ENCODE measurements at regions not wholly inside any gene's neighbourhood (a gene's known extent, or its start where the extent isn't known, plus 50 kb on each side); places are given as distances from the start of the nearest gene placed in this dataset.

DNA sequence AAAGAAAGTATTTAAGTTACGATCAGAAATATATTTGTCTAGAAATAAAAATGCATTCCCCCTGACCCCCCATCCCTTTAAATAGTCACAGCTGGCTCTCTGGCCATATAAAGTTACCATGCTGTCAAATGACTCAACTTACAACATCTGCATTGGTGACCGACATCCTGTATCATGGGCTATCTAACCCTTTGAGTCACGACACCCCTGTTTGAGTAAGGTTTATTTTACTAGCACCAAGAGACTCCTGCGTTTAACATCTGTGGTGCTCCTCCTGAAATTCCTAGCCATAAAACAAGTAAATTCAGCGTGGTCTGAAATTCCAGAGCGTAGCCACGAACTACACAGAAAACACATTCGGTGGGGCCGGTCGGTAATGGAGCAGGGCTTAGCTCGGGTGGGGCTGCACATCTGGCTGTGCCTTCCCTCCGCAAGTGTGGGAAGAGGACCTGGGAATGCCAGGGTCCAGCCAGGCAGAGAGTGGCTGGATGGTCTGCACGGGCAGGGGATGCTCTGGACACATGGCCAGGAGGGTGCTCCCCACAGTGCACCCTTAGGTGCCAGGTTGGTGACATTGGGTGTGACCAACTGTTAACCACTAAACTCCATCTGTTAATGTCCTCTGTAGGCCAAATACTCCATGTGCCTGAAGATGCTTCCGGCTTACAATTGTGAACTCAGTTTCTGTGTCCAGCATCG lies 53.0 kb upstream of the CLDN14 start:
- DNase-seq: no peak

DNA sequence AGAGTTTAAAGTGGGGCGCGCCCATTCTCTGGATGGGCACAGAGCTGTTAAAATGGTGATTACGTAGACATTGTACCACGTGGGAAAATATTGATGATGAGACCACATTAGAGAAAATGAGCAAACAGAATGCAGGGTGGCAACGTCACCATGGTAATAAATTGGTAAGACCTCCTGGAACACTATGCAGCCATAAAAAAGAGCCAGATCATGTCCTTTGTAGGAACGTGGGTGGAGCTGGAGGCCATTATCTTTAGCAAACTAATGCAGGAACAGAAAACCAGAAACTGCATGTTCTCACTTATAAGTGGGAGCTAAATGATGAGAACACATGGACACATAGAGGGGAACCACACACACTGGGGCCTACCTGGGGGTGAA lies 53.5 kb upstream of the CLDN14 start:
- no peak for DNase-seq

DNA sequence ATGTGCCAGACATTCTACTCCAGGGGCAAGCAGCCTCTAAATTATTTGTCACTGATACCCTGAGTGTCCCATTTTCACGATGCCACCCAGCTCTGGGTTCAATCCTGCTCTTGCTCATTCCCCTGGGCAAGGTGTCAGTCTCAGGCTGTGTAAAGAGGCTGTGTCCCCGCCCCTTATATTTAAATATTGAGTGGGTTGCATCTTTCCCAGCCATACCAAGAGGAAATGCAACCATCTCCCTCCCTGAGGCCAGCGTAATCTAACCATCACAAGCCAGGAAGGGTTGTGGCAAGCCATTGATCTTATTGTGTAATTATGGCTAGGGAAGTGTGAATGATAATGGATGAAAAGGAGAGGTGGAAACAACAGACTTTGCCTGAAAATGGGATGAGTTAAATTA lies 54.7 kb upstream of the CLDN14 start:
- no peak for DNase-seq

DNA sequence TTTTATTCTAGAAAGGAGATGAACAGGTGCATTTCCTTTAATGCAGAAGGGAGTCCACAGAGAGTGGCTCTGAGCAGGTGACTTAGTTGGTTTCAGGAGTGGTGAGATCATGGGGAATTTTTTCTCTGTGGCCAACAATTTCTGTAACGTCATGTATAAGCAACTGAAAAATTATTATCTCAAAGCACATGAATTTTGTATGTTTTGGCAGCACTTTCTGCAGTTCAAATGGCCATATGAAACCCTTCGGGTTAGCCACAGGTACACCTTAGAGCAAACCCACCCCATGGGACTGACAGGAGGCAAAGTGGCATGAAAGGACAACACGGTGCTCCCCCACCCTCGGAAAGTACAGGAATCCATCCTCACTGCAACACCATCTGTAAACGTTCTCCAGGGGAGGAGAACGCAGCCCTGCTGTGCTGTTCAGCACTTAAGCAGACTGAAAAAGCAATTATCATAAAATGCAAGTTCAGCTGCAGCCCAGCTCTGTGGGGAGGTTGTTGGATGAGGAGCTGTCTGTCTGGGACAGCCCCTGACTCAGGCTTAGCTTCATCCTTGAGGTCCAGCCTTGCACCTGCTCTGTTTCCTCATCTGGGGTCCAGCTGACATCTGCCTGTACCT lies 55.8 kb upstream of the CLDN14 start:
- peak; percentile 27 for DNase-seq

DNA sequence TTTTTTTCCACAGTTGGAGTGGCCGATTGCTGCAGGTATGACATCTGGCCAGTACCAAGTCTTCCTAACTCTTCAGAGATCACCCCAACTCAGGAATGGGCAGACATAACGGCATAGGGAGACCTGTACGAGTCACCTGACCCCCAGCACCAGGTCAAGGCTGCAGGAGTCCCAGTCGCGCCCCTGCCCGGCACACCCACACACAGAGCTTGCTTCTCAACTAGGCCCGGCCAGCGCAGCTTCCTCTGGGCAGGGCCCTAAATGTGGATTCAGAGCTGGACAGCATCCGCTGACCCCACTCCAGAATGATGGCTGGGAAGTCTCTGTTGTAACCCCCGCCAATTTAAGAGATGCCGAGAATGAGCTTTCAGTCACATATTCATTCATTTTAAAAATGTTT lies 58.8 kb upstream of the CLDN14 start:
- DNase-seq: no peak

DNA sequence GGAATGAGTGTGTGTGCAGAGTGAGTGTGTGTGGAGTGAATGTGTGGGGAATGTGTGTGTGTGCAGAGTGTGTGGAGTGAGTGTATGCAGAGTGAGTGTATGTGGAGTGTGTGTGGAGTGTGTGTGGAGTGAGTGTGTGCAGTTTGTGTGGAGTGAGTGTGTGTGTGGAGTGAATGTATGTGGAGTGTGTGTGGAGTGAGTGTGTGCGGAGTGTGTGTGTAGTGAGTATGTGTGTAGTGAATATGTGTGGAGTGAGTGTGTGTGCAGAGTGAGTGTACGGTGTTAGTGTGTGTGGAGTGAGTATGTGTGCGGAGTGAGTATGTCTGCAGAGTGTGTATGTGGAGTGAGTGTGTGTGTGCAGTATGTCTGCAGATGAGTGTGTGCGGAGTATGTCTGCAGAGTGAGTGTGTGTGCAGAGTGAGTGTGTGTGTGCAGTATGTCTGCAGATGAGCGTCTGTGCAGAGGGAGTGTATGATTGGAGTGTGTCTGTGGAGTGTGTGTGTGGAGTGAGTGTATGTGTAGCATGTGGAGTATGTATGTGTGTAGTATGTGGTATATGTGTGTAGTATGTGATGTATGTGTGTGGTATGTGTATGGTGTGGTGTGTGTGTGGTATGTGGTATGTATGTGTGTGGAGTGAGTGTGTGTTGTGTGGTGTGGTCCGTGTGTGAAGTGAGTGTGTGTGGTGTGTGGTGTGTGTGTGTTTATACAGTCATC lies 59.7 kb upstream of the CLDN14 start:
- DNase-seq: no peak

DNA sequence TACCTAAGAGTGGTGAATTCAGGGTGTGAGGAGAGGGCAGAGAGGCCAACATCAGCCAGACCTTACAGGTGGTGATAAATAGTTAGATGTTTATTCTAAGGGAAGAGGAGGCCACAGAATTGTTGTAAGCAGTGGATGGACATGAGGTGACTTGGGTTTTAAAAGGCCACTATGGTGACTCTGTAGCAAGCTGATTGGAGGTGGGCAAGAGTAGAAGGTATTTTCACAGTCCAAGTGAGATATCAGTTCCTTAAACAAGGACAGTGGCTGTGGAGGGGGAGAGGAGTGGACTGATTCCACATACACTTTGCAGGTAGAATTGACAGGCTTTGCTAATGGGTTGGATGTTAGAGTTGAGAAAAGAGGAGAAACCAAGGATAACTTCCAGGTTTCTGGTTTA lies 60.8 kb upstream of the CLDN14 start:
- DNase-seq: no peak

DNA sequence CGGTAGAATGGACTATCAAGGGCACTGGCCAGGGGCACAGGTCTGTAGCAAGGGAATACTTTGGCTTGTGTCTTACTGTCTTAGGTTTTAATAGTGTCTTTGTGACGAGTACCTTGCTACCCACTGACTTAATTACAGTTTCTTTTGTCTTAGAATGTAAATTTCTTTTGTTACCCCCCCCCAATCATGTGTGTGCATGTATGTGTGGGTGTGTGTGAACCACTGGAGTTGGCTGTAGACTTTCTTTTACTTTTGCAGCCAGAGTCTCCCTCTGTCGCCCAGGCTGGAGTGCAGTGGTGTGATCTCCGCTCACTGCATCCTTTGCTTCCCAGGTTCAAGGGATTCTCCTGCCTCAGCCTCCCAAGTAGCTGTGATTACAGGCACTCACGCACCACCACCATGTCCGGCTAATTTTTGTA lies 61.8 kb upstream of the CLDN14 start:
- no peak for DNase-seq

DNA sequence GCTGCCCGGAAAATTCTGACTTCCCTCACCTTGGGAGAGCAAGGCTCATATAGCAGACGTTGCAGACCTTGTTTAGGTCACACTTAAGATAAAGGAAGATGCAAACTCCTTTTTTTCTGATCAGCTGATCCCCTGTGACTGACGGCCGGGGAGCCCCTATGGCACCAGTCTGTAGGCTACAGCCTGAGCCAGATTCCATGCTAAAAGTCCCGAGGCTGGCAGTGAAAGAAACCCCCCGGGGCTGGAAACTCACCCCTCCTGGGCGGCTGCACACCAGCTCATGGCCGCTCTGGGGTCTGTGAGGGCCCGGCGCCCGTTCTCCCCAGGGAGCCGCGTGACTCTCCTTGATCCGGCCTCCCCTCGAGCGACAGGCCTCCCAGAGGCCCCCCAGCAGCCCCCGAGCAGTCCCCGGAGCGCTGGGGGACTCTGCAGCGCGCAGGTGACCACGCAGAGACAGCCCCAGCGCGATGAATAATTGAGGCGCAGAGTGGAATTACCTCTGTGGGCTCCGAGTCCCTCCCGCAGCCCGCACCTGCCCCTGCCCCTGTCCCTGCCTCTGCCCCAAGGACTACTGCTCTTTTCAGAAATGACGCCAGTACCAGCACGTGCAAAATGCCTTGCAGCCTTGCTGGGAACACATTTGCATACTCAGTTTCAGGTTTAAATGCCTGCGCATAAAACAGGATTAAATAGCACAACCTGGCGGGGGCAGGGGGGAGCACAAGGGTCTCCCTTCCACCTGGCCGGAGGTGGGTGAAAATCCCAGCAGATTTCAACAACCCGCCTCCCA lies 62.6 kb upstream of the CLDN14 start:
- DNase-seq: no peak

DNA sequence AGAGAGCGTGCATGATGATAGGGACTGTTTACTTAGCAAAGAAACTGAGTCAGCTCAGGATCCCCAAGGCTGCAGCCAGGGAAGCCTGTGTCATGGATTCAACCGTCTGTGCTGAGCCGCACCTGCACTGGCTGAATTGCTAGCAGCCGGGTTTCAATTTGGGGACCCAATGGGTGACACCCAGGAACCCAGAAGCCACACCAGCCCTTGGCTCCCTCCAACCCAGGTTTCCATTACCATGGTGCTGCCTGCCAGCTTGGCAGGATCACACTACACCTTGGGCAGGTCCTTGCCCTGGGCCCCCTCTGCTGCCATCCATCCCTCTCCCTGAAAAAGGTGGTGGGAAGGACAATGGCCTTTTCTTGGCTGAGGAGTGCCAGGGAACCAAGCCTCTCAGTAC lies 64.0 kb upstream of the CLDN14 start:
- no peak for DNase-seq

DNA sequence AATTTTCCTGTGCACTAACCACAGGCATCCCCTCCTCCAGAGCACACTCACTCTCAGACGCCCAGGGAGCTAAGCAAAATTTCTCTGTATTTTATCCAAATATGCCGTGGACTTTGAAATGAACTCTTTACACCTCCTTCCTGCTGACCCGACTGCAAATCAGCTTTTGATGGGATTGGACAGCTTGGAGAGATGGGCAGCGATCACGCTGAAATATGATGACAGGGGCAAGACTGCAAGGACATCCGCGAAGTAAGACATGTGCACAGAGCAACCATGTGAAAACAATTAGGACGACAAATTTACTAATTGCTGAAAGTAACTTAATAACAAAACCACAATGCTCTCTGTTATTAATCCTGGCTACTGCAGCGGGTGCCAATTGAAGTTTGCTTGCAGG lies 64.6 kb upstream of the CLDN14 start:
- DNase-seq: no peak

DNA sequence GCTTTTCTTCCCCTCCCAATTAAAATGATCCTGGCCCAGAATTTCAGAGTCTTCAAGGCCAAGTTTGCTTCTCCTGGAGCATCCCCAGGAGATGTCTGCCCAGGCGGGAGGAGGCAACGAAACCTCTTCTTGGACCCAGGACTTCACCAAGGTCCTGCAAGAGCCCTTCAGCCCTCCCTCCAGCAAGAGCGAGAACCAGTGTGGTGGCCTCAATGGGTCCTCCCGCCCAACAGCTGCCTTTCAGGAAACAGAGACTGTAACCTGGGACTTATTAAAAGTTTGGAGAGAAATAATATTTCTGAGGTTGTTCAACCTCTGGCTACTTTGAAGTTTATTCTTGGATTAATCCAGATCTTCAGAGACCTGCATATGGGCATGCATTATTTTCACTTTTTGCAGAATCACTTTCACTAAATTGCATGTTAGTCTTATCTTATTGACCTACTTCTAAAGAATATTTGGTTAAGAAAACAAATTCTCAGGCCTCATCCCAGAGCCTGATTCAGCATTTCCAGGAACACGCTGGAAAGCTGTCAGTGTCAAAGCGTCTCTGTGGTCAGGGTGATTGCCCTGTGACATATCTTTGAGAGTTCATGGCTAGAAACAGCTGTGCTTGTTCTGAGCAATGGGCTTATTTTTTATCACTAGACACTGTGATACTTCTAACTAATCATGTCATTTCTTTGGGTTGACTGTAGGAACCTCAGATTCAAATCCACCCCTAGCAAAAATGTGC lies 66.0 kb upstream of the CLDN14 start:
- DNase-seq: no peak

DNA sequence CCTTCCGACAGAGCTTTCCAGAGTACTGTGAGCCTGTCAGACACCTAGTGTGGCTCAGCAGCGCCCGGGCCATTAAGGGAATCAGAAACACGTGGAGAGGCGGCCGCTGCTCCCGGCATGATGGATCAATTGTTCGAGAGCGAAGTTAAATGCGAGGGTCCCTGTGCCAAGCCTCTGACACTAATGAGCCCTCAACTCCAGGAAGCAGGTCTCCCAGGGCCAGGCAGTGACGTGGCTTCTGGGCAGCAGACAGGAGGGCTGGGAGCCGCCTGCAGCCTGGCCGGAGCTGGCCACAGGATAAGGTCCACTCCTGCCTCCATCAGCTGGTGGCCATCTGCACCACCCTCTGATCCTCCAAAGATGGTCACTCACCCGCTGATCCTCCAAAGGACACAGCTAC lies 67.5 kb upstream of the CLDN14 start:
- DNase-seq: no peak

DNA sequence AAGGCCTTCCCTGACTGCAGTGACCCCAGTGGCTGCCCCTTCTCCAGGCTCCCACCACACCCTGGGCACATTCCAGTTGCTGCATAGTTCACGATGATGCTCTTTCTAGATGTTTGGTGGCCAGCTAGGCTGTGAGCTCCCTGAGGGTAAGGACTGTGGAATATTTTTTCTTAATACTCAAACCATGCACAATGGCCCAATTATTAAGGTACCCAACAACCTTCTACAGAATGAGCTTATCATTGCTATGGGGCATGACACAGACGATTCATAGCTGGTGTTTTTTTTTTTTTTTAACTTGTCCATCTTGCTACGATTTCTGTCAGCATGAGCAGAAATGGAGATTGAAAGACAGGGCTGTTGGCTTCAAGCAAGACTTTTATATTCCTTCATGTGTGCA lies 68.9 kb upstream of the CLDN14 start:
- DNase-seq: no peak

DNA sequence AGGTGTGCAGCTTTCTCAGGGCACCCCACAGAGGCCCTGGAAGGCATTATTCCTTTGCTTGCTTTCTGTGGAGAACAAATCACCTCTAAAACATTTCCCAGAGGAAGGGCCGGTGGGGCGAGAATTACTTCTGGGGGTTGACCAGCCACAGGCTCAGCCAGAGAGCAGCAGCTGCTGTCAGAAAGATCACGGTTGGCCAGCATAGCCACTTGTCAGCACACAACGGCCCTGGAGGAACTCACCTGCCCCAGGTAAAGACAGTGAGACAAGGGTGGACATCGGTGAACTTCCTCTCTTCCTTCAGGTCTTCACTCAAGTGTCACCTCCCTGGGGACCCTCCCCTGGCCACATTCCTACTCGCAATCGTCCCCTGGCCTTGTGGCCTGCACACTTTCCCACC lies 69.5 kb upstream of the CLDN14 start:
- DNase-seq: no peak

DNA sequence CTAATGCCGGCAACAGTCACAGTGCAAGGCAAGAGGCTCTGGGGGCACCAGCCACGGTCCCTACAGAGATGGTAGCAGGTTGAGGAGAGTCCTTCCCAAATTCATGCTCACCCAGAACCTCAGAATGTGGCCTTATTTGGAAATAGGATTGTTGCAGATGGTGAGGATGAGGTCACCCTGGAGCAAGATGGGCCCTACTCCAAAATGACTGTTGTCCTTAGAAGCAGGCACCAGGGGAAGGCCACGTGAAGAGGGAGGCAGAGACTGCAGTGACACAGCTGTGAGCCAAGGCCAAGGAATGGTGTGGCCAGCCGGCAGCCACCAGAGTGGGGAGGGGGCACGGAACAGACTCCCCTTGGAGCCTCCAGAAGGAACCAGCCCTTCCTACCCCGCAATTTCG lies 70.8 kb upstream of the CLDN14 start:
- no peak for DNase-seq

DNA sequence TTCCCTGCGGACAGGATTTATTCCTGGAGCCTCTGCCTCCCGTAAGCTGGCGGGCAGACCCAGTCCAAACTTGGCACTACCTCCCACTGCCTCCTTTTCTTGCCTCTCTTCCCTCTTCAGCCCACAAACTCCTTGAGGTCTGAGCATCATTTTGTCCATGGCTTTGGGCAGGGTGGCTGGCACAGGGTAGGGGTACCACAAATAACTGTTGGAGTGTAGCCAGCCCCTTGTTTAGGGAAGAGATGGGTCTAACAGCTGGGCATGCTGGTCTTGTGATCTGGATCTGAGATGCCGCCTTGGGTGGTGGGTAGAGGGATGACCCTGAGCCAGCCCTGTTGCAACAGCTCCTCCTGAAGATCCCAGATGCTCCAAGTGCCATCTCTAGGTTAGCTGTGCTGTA lies 71.4 kb upstream of the CLDN14 start:
- DNase-seq: no peak

DNA sequence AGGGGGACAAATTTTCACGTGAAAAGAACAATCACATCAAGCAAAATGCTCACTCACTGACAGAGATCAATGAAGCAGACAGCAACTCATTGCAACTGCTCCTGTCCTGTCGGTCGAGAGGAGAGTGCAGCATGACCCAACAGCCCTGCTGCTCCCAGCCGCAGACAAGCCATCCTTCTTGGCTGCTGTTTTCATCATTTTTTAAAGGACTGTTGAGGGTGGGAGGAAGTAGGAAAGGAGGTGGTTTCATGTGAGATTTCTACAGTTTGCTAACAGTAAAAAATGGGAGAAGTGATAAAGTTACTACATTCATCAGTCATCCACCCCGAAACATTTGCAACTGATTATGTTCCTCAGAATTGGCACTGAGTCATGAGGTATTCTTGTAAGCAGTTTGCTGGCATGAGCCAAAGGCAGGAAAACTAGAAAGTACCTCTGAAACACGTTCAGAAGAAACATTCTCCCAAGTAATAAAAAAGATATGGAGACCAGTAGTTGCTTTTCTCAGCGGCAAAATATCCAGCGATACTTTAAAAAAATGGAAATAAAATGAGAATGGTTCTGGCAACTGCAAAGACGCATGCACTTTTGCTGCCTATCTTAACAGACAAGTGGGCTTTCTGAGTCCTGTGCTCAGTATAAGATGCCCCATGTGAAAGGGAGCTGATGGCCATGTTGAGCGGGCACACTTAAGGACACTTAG lies 72.0 kb upstream of the CLDN14 start:
- no peak for DNase-seq

DNA sequence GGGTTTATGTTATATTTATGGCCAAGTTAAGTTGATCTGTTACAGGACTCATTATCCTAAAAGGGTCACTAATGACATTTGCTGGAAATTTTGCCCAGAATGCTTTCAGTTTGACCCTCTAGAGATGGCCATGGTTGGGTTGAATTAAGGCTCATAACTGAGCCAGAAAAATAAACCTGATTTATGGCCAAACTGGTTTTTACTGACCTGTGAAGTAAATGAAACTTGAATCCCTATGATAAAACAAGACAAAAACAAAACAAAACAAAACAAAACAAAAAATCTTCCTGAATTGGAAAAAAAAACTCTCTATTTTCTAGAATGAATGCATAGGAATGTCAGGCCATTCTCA lies 72.5 kb upstream of the CLDN14 start:
- DNase-seq: no peak

DNA sequence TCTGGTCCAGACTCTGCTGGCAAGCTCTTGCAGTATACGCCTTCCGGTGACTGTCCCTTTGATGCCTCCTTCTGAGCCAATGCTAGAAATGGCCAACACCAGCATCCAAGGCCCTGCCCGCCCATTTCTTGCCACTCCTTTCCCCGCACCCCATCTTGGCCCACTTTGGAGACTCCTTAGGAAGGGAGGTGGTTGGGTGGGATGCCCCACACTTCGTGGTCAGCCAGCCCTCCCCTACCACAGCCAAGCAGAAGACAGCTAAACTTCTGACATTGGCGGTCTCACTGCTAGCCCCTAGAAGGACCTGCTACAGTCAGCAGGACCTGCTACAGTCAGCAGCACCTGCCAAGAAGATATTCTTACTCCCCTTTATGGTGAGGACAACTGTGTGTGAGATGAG lies 73.5 kb upstream of the CLDN14 start:
- DNase-seq: no peak

DNA sequence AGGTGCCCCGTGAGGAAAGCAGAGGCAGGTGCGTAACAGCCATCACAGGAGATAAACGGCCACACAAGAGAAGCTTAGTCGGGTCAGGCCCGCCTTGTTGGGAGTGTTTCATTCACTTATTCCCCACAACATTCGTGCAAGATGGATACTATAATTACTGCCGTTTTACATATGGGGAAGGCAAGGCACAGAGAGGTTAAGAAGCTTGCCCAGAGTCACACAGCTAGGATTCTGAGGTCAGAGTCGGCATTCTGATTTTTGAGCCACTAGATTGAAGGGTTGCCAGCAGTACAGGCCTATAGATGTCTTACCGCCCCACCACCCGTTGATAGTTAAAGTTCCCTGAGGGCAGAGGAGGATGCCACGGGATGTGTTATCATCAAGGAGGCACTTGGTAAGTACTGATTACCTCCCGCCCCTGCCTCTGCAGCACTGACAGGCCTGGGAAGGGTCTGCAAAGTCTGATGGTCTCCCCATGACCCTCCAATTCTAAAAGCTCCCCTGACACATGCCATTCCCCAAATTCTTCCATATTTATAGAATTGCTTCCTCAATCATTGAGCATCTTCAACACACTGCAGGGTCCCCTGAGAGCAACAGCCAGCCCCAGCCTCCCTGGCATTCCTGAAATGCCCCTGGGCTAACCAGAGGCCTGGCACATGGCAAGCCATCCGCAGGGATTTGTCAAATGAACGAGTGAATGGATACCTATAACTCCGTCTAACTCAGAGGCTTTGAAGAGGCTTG lies 74.7 kb upstream of the CLDN14 start:
- DNase-seq: no peak

Measured in COR-L47 (cell line).